T-helper 22 cell (primary cell): ENCODE measurements at regions not wholly inside any gene's neighbourhood (a gene's known extent, or its start where the extent isn't known, plus 50 kb on each side); places are given as distances from the start of the nearest gene placed in this dataset.
"Not testable (repeated sequence)": the region's sequence is repeated elsewhere in the genome, so short reads cannot be mapped to it uniquely, and the experiment has no call there.

Source experiments
- DNase-seq: peaks from one replicate; pipeline ENCODE4 v3.0.0-alpha.2; 2020; ENCODE audit warnings: low read depth

DNA sequence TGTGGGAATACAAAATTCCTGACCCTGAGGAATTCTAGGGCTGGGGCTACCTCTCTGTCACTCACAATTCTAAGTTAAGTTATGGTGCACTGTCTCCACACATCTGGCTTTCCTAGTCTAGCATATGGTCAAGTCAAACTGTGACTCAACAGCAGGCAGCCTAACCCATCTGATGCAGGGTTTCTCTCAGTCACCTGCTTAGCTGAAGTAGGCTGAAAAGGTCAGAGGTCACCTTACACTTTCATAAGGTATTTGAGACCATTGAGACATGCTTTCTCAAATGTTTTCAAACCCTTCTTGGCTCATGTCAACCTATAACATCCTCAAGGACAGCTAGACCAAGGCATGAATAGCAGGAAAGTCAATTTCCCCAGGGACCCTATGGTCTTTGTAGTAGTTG, 196.5 kb upstream of the STK26 start:
- no peak for DNase-seq

DNA sequence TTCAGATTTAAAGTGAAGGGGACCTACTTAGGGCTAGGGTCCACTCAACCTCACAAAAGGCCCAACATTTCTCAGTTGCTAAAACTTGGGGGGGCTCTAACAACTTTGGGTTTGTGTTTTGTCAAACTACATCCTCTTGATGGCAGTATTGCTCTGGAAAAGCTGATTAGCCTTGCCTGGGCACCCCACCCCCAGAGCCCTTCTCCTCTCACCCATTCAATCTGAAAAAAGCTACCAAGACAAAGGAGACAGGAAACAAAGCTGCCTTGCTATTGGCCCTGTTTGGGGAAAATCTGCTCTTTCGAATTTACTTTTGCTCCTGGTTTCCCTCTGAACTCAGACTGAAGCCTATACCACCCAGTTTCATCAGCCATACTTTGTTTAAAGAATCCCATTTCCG, 195.2 kb upstream of the STK26 start:
- no peak for DNase-seq

DNA sequence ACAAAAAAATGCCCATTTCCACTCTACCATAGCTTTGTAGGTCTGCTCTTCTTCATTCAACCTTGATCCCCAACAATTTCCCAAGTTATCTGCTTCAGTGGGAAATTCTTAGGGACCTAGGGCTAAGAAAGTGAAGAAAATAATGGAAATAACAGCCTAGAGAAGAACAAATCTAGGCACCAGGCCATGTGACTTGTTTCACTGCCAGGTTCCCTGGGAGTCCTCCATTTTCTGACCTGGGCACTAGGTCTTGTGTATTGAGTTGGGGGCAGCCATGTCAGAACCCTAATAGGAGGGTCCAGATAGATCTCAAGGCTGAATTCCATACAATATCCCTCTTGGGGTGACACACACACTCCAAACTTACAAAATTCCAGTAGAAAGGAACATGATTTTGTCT, 194.6 kb upstream of the STK26 start:
- no peak for DNase-seq

DNA sequence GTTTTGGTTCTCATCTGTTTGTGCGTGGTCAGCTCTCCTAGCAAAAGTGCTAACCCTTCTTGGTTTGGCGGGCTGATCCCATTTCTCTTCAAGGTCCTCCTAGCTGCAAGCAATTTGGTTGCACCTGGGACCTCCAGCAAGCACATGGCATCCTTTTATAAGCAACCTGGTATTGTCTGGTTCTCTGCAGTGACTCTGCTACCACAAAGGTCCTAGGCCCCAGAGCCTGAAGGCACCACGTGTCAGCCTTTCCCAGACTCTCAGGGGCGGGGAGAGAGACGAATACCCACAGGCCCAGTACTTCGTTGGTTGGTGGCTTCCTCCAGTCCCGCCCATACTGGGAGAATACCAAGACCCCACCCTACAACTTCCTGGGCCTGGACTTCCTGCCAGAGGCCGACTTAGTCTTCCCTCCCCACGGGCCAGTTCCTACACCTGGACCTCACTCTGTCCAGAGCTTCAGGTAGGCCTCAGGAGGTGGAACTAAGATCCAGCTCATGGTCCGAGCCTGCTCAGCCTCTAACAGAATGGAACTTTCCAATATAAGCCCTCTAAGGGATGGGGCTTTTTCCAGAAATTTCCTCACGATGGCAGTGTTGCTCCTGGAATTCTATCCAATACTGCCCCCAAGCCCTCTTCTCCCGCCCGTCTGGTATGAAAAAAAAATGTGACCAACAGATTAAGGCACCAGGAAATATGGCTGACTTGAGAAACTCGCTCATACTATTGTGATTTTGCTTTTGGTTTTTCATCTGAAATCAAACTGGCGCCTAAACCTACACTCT, 192.5 kb upstream of the STK26 start:
- no peak for DNase-seq

DNA sequence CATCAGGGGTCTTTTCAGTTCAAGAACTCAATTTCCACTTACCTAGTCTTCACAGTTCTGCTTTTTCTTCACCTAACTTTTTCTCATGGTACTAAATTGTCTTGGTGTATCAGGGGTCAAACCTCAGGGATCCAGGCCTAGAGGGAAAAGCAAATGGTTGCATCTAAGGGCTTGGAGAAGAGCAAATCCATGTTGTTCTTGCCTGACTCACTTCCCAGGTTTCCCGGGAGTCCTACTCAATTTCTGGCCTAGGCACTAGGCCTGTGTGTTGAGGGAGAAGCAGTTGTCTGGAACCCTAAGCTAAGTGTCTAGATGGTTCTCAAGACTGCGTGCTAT, 191.9 kb upstream of the STK26 start:
- no peak for DNase-seq

DNA sequence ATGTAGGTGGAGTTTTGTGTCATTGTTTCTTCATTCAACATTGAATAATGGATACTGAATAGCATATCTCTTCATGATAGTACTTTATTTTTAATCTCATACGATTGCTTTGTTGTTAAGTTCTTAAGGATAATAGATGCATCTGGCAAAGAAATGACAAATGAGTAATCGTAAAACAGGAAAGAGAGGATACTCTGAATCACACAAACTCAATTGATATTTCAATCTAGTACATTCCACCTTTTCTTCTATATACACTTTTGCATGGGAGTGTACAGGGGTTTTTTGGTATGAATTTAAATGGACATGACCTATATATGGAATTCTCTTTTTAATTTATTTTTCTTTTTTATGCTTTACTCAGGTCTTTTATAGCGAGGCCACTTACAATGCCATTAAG, 186.9 kb upstream of the STK26 start:
- no peak for DNase-seq

DNA sequence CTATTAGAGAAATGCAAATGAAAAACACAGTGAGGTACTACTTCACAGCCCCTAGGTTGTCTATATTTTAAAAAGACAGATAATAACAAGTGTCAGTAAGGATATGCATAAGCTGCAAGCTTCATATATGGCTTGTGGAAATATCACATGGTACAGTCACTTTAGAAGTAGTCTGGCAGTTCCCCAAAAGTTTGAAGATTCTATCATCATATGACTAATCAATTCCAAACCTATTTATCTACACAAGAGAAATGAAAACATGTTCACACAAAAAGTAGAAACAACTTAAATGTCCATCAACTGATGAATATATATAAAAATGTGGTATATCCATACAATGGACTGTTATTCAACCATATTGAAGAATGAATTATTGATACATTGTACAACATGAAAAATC, 185.8 kb upstream of the STK26 start:
- no peak for DNase-seq

DNA sequence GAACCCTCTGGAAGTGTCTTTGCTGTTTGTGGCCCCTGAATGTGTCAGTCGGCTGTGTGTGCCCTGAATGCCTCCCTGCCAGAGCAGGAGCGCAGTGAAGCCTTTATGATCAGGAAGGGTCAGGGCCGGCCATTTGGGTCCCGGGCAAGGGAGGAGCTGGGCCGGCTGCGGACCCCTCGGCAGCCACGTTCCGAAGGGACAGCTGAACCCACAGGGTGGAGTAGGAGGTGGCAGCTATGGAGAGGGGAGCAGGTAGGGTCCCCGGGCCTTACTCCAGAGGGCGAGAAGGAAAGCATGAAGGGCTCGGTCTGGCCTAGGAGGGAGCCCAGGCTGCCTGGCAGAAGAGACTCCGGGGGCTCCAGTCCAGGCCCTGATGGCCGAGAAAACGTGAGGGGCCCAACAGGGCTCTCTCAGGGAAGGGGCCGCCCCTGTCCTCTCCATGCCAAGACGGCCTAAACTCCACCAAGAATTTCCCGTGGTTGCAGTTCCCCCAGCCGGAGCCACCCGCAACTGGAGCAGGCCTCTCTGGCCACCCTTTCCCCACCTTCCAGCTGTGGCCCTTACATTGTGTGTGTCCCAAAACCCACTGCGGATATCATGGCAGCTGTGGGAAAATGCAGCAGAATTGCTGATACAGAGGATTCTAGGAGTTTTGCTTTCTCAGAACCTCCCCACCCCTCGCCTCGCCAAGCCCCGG, 182.2 kb upstream of the STK26 start:
- DNase-seq = no peak

DNA sequence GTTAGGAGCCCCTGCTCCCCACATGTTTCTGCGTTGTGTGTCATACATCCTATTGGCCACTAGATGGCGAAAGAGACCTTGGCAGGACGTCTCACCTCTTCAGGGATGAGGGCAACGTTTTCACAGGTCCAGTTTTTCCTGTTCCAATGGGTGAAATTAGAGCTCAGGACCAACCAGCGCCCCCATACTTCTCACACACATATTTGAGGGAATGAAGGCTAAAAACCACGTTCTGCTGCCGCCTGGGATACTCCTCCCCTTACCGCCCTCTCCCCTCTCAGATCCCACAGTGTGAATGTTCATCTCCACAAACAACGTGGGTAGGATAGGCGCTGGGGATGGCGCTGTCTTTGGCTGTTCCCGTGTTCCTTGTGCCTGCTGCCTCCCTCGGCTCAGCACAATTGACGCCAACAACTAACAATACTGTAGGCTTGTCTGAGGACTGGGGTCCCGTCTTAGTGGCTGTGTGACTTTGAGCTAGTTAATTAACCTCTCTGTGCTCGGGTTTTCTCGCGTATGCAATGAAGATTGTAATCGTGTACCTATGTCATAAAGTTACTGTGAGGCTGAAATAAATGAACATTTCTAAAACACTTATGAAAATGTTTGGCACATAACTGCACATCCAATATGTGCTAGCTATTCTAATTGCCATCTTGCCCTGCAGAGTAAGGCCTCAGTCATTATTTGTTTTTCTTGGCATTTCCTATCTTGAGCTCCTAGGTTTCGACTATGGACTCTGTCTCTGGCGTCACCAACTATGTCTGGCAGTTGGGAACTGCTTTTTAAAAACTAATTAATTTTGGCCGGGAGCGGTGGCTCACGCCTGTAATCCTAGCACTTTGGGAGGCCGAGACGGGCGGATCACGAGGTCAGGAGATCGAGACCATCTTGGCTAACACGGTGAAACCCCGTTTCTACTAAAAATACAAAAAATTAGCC, 181.3 kb upstream of the STK26 start:
- DNase-seq = no peak

DNA sequence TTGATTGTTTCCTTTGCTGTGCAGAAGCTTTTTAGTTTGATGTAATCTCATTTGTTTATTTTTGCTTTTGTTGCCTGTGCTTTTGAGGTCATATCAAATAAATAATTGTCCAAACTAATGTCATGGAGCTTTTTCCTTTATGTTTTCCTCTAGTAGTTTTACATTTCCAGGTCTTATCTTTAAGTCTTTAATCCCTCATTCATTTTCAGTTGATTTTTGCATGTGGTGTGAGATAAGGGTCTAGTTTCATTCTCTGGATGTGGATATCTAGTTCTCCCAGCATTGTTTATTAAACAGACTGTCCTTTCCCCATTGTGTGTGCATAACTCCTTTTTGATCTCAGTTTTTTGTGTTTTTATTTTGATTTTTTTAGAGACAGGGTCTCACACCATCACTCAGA, 179.1 kb upstream of the STK26 start:
- DNase-seq = no peak

DNA sequence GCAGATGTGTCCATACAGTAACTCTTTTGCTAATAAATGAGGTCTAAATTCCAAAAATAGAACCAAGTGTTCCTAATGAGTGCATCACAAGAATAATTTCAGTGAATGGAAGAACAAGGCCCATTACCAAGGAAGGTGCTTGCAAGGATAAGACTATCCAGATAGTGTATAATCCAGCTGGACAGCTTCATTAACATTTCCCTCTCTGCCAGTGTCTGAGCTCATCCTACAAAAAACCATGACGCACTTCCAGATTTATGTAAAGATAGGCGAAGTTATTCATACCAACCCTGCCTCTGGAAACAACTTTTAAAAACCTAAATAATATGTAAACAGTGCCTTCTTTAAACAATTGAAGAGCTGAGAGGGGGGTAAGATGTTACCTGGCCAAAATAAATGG, 177.9 kb upstream of the STK26 start:
- DNase-seq = no peak

DNA sequence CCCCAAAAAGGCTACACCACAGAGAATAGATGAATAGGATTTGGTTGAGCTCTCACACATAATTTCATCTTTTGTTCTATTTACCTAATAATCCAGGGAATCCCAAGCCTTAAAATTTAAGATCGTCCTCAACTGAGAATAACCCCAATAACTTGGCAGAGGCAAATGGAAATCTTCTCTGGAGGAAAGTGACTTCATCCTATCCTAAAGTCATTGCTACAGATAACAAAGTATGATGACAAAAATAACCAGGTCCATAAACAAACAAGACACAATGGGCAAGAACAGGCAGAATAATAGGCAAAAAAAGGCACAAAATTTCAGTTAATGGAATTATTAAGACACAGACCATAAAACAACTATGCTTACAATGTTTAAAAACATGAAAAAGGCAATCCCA, 177.3 kb upstream of the STK26 start:
- DNase-seq = no peak

DNA sequence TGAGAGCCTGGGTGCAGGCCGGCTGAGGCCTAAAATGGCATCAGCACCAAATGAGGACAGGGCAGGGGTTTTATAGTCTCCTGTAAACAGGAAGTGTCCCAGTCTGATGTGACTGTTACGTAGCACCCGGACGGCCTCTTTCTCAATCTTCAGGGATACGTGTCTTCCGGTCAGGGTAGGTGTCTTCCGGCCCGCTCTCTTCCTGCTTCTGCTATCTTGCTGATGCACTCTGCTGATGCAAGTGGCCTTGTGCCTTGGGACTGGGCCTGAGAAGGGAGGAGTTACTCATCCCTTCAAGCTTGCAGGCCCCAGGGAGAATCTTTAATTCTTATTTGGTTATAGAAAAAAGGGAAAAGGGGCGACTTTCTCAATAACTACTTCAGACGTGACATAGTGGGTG, 172.1 kb upstream of the STK26 start:
- DNase-seq = not testable (repeated sequence)

DNA sequence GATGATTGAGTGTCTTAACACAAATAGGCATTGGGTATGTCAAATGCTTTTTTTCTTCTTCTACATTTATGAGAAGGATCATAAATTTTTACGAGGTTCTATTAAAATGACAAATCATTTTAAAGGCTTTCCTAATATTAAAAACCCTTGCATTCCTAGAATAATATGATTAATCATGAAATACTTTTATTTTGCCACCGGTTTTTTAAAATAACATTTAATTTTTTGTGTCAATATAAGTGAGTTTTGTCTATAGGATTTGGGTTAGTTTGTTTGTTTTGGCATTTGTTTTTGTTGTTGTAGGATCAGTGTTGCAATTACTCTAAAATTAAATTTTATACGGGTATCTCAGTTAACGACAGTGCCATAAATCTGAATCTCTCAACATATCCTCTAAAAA, 169.7 kb upstream of the STK26 start:
- DNase-seq = no peak

DNA sequence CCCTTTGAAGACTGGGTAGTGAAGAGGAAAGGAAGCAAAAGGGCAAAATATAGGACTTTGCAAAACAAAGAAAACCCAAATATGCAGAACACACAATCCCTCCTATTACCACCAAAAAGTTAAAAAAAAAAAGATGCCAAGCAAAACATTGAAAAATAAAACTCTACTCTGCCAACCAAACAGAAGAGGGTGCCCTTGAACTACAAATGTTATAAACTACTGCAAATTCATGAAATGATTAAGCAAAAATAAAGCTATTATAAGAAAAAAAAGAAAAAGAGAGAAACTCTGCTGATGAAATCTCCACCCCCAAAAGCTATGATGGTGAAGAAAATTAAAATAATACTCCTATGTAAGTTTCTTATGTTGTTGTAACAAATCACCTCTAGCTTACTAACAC, 168.5 kb upstream of the STK26 start:
- DNase-seq = no peak

DNA sequence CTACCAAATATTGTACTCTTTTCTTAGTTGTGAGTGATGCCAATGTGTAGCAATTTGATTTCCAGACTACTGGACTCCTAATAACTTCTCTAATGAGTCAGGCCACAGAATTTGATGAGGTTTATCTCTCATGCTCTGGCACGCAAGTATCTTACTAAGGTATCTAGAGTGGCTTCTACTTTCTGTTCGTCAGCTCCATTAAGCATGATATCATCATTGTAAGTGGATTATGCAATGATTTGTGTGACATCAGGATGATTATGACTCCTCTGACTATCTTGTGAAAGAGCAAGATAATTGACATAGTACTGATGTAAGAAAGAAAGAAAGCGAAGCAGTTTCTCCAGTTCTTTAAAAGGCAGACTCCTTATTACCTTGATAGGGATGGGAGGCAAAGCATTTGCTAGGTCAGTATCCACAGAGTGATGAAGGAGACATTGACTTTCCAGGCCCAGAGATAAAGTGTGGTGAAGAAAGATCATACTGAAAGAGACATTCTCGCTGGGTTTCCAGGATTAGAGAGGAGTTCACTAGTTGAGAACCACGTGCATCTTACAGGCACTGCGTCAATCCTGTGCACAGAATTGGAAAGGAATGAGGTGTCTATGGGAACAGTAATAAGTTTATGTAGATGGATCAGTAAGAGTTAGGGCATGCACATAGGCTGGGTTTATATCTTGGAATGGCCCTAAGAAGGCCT, 161.9 kb upstream of the STK26 start:
- no peak for DNase-seq

DNA sequence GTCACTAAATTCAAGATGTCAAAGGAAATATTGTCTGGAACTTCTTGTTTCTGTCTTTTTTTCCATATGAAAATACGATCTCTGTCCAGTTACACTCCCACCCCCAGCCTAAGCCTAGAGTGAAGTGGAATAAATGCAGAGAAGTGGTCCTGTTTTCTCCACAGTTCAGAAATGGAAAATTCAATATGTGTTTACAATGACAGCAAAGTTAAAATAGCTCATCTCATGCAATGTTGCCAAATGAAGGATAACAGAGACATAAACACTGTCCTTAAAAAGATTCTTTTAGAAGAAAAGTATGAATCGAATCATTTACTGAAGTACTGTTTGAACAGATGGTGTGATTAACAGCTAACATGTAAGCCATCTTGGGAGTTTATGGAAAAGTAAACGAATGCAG, 160.8 kb upstream of the STK26 start:
- no peak for DNase-seq

DNA sequence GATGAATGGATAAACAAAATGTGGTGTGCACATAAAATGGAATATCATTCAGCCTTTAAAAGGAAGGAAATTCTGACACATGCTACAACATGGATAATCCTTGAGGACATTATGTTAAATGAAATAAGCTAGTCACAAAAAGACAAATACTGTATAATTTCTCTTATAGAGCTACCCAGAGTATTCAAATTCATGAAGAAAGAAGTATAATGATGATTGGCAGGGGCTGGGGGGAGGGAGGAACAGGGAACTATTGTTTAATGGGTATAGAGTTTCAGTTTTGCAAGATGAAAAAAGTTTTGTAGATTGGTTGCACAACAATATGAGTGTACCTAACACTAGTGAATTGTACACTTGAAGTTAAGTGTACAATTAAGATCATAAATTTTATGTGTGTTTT, 153.9 kb upstream of the STK26 start:
- no peak for DNase-seq

DNA sequence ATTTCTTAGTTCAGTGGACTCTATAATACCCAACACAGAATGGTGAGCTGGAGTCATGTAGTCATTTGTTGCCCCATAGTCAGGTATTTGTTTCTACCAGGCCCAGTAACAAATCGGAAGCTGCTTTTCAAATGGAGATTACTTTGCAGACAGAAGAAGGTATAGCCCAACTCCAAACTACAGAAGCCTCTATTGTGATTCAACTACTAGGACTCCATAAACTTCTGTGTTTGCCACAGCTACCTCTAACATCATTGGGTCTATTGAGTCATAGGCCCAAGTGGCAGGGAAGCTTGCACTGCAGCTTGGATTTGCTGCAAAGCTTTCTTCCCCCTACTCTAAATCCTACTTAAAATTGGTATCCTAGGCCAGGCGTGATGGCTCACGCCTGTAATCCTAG, 148.8 kb upstream of the STK26 start:
- no peak for DNase-seq

DNA sequence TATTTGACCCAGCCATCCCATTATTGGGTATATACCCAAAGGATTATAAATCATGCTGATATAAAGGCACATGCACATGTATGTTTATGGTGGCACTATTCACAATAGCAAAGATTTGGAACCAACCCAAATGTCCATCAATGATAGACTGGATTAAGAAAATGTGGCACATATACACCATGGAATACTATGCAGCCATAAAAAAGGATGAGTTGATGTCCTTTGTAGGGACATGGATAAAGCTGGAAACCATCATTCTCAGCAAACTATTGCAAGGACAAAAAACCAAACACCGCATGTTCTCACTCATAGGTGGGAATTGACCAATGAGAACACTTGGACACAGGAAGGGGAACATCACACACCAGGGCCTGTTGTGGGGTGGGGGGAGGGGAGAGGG, 147.3 kb upstream of the STK26 start:
- DNase-seq = not testable (repeated sequence)

DNA sequence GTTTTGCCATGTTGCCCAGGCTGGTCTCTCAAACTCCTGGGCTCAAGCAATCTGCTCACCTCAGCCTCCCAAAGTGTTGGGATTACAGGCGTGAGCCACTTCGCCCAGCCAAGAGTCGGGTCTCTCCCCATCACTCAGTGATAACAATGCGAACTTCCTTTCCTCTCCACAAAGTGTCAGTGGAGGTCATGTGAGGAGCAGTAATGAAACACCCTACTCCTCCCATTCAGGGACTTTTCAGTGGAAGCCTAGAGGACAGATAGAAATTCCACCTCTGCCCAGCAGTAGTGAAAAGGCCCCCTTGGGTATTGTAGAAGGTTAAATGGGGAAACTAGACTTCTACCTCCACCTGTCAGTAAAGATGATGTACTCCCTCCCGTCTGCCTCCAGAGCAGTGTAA, 141.9 kb upstream of the STK26 start:
- DNase-seq = no peak

DNA sequence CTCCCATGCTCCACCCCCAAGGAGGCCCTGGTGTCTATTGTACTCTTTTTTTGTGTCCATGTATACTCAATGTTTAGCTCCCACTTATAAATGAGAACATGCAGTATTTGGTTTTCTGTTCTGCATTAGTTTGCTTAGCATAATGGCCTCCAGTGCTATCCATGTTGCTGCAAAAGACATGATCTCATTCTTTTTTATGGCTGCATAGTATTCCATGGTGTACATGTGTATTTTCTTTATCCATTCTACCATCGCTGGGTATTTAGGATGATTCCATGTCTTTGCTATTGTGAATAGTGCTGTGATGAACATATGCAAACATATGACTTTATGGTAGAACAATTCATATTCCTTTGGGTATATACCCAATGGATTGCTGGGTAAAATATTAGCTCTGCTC, 138.1 kb upstream of the STK26 start:
- not testable (repeated sequence) for DNase-seq
